ENCODE measurements at regions not wholly inside any gene's neighbourhood (a gene's known extent, or its start where the extent isn't known, plus 50 kb on each side); places are given as distances from the start of the nearest gene placed in this dataset.

GRCh38 chr10:78162853-78163252 lies 129.2 kb downstream of the RPS24 start:
- no peak overlapping the region for H3K27ac ChIP-seq (ENCODE audit: low read depth in 1 of 2, low read length in 1 of 2)
- no peaks in the 10 kb centered on the region for H3K27me3 ChIP-seq (ENCODE audit: control insufficient read depth in 3 of 3, insufficient read depth in 3 of 3, low read length in 2 of 3)
- DNase-seq (no peak), ATAC-seq (ENCODE audit: insufficient read depth, low FRiP score) (no peak)
- no peaks in the 10 kb centered on the region for H3K36me3 ChIP-seq (ENCODE audit: control insufficient read depth in 4 of 4, insufficient read depth in 4 of 4, low read length in 4 of 4)
- peaks cover 0 to 7% (median 0%) of the 10 kb centered on the region in 4 donors for H3K9me3 ChIP-seq (ENCODE audit: control insufficient read depth in 4 of 4, insufficient read depth in 3 of 4, low read length in 3 of 4)
- TF ChIP-seq, protein P1, sequence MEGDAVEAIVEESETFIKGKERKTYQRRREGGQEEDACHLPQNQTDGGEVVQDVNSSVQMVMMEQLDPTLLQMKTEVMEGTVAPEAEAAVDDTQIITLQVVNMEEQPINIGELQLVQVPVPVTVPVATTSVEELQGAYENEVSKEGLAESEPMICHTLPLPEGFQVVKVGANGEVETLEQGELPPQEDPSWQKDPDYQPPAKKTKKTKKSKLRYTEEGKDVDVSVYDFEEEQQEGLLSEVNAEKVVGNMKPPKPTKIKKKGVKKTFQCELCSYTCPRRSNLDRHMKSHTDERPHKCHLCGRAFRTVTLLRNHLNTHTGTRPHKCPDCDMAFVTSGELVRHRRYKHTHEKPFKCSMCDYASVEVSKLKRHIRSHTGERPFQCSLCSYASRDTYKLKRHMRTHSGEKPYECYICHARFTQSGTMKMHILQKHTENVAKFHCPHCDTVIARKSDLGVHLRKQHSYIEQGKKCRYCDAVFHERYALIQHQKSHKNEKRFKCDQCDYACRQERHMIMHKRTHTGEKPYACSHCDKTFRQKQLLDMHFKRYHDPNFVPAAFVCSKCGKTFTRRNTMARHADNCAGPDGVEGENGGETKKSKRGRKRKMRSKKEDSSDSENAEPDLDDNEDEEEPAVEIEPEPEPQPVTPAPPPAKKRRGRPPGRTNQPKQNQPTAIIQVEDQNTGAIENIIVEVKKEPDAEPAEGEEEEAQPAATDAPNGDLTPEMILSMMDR (IDR thresholded peaks at IDR 0.05; ENCODE audit: control extremely low read depth, extremely low read depth): no peak
- H3K9ac ChIP-seq (ENCODE audit: insufficient read depth in 1 of 2, low read length in 2 of 2): no peak overlapping the region
- WGBS, 2 donors: 96 to 97% methylated on average over 3 of the region's 3 CpGs
- H3K4me3 ChIP-seq: no peak overlapping the region
- H3K4me1 ChIP-seq (ENCODE audit: control insufficient read depth in 5 of 5, insufficient read depth in 5 of 5, low read length in 5 of 5): peaks cover 0 to 10% (median 0%) of the 10 kb centered on the region in 5 donors

GRCh38 chr10:78164702-78165101 lies 131.0 kb downstream of the RPS24 start:
- peaks cover 0 to 7% (median 0%) of the 10 kb centered on the region in 4 donors for H3K9me3 ChIP-seq (ENCODE audit: control insufficient read depth in 4 of 4, insufficient read depth in 3 of 4, low read length in 3 of 4)

DNA sequence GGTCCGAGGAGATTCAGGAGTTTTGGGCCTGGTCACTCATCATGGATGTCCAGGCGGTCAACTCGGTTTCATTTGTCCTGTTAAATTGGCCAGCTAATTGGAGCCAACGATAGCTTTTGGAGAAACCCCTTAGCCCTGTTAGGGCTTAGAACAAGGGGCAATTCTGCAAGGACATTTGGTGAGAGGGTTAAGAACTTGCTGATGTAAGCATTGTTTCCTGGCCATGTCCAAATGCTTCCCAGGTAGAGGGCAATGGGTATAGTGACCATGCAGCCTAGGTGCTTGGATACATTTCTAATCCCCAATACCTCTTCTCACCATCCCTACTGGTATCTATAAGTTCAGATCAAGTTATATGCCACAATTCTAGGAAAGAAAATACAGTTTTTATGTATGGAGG lies 131.5 kb downstream of the RPS24 start:
- Histone ChIP-seq H3K4me3 (no peak overlapping the region), H3K27me3 (ENCODE audit: control insufficient read depth in 3 of 3, insufficient read depth in 3 of 3, low read length in 2 of 3) (no peaks in the 10 kb centered on the region), H3K9me3 (ENCODE audit: control insufficient read depth in 4 of 4, insufficient read depth in 3 of 4, low read length in 3 of 4) (peaks cover 0 to 7% (median 0%) of the 10 kb centered on the region in 4 donors), H3K36me3 (ENCODE audit: control insufficient read depth in 4 of 4, insufficient read depth in 4 of 4, low read length in 4 of 4) (no peaks in the 10 kb centered on the region), H3K9ac (ENCODE audit: insufficient read depth in 1 of 2, low read length in 2 of 2) (no peak overlapping the region), H3K4me1 (ENCODE audit: control insufficient read depth in 5 of 5, insufficient read depth in 5 of 5, low read length in 5 of 5) (peaks cover 0 to 10% (median 0%) of the 10 kb centered on the region in 5 donors), H3K27ac (ENCODE audit: low read depth in 1 of 2, low read length in 1 of 2) (no peak overlapping the region)
- DNase-seq (no peak), ATAC-seq (ENCODE audit: insufficient read depth, low FRiP score) (no peak)
- WGBS, 2 donors: 93 to 94% methylated on average over 4 of the region's 4 CpGs
- TF ChIP-seq, protein P1 (IDR thresholded peaks at IDR 0.05; ENCODE audit: control extremely low read depth, extremely low read depth): no peak

More at GRCh38 chr10:78164702-78165101, 131.0 kb downstream of the RPS24 start:
- Histone ChIP-seq H3K4me1 (ENCODE audit: control insufficient read depth in 5 of 5, insufficient read depth in 5 of 5, low read length in 5 of 5) (peaks cover 0 to 10% (median 0%) of the 10 kb centered on the region in 5 donors), H3K27me3 (ENCODE audit: control insufficient read depth in 3 of 3, insufficient read depth in 3 of 3, low read length in 2 of 3) (no peaks in the 10 kb centered on the region), H3K36me3 (ENCODE audit: control insufficient read depth in 4 of 4, insufficient read depth in 4 of 4, low read length in 4 of 4) (no peaks in the 10 kb centered on the region), H3K4me3 (no peak overlapping the region), H3K27ac (ENCODE audit: low read depth in 1 of 2, low read length in 1 of 2) (no peak overlapping the region), H3K9ac (ENCODE audit: insufficient read depth in 1 of 2, low read length in 2 of 2) (no peak overlapping the region)
- DNase-seq (peak in 2 of 3 donors; percentile 34 to 67), ATAC-seq (ENCODE audit: insufficient read depth, low FRiP score) (no peak)
- WGBS, 2 donors: 81 to 86% methylated on average over 16 of the region's 16 CpGs
- TF ChIP-seq, protein P1 (IDR thresholded peaks at IDR 0.05; ENCODE audit: control extremely low read depth, extremely low read depth): no peak

- no peak for ATAC-seq (ENCODE audit: insufficient read depth, low FRiP score)
- Histone ChIP-seq H3K36me3 (ENCODE audit: control insufficient read depth in 4 of 4, insufficient read depth in 4 of 4, low read length in 4 of 4) (no peaks in the 10 kb centered on the region), H3K9me3 (ENCODE audit: control insufficient read depth in 4 of 4, insufficient read depth in 3 of 4, low read length in 3 of 4) (peaks cover 0 to 7% (median 0%) of the 10 kb centered on the region in 4 donors), H3K4me1 (ENCODE audit: control insufficient read depth in 5 of 5, insufficient read depth in 5 of 5, low read length in 5 of 5) (peaks cover 0 to 10% (median 0%) of the 10 kb centered on the region in 5 donors), H3K4me3 (peak overlapping the region; percentile 13), H3K9ac (ENCODE audit: insufficient read depth in 1 of 2, low read length in 2 of 2) (no peak overlapping the region), H3K27ac (ENCODE audit: low read depth in 1 of 2, low read length in 1 of 2) (no peak overlapping the region), H3K27me3 (ENCODE audit: control insufficient read depth in 3 of 3, insufficient read depth in 3 of 3, low read length in 2 of 3) (no peaks in the 10 kb centered on the region)
- WGBS, 2 donors: 80% methylated on average over 3 of the region's 3 CpGs
- DNase-seq: no peak
- TF ChIP-seq, protein P1 (IDR thresholded peaks at IDR 0.05; ENCODE audit: control extremely low read depth, extremely low read depth): no peak
Observed at GRCh38 chr10:78165617-78166016, 132.0 kb downstream of the RPS24 start.

Measured in lung (tissue), 11 donors.